ENCODE measurements at regions not wholly inside any gene's neighbourhood (a gene's known extent, or its start where the extent isn't known, plus 50 kb on each side); places are given as distances from the start of the nearest gene placed in this dataset.

- H3K9me3 ChIP-seq (replicated peaks; ENCODE audit: control insufficient read depth, insufficient read depth, low read depth, low read length) = no peaks in the 10 kb centered on the region
- CTCF ChIA-PET (ENCODE audit: low intra/inter-chr PET ratio) = no interaction called here
- H2AFZ ChIP-seq (ENCODE audit: low read depth, low read length) = no peak overlapping the region
- peaks cover 10 to 88% of the 10 kb centered on the region in 2 experiments; a peak in 3 of 5 replicates for H3K27me3 ChIP-seq (ENCODE audit: control insufficient read depth in 2 of 2, insufficient read depth in 2 of 2, low read length in 2 of 2)
- no TSS peak for BruUV-seq (replicated peaks)
- no peak overlapping the region for H3K9ac ChIP-seq (ENCODE audit: insufficient read depth in 1 of 2, low read depth in 2 of 2, low read length in 2 of 2)
- no peaks in the 10 kb centered on the region for H3K9me1 ChIP-seq (ENCODE audit: control insufficient read depth, insufficient read depth, low read length)
- no peak for ATAC-seq
- H3K27ac ChIP-seq (ENCODE audit: extremely low read depth, low read depth, low read length) = no peak overlapping the region
- H3K36me3 ChIP-seq (ENCODE audit: control insufficient read depth, insufficient read depth, low read length) = no peaks in the 10 kb centered on the region
- intact Hi-C loops (cut with micrococcal nuclease) = no loop called here
- peaks cover 0 to 2% of the 10 kb centered on the region in 2 experiments; a peak in 2 of 5 replicates for H3K4me1 ChIP-seq (replicated peaks in 1 of 2; ENCODE audit: control insufficient read depth in 2 of 2, insufficient read depth in 2 of 2, low read length in 2 of 2)
- H3K4me2 ChIP-seq (ENCODE audit: insufficient read depth, low read length) = no peak overlapping the region
- WGBS (ENCODE audit: insufficient coverage, low coverage, missing lambda C conversion rate) = 0% methylated on average over 6 of the region's 10 CpGs
- DNase-seq (ENCODE audit: extremely low read depth in 1 of 4, low spot score in 3 of 4) = no peak
- POLR2A ChIA-PET = no interaction called here
- peaks cover 14% of the 10 kb centered on the region; the same call in 1 of the 2 replicates for H4K20me1 ChIP-seq (replicated peaks; ENCODE audit: control insufficient read depth, insufficient read depth, low read length)
- no peak for FAIRE-seq
- TF ChIP-seq YY1 (IDR thresholded peaks at IDR 0.05; ENCODE audit: borderline replicate concordance in 1 of 3, control insufficient read depth in 1 of 3, extremely low read depth in 1 of 3, insufficient read depth in 3 of 3, insufficient read length in 1 of 3, insufficient replicate concordance in 2 of 3, low read depth in 1 of 3, low read length in 2 of 3) = no peak
- TF ChIP-seq GATAD2B (IDR thresholded peaks at IDR 0.05; ENCODE audit: borderline replicate concordance) = no peak
- no peak for TF ChIP-seq RBM14 (IDR thresholded peaks at IDR 0.05; ENCODE audit: borderline replicate concordance, insufficient read depth, low read depth, low read length)
- TF ChIP-seq MTF1 (CRISPR knock-in tag; IDR thresholded peaks at IDR 0.05; ENCODE audit: borderline replicate concordance) = no peak
- TF ChIP-seq ZBTB7A (IDR thresholded peaks at IDR 0.05; ENCODE audit: borderline replicate concordance, control insufficient read depth, low read depth, low read length) = no peak
- H3K79me2 ChIP-seq (ENCODE audit: control insufficient read depth, insufficient read depth, low read length) = no peaks in the 10 kb centered on the region
- H3K4me3 ChIP-seq = no peak overlapping the region
- in situ Hi-C loops (cut with MboI) = no loop called here
Observed at GRCh38 chr9:135373820-135374219, 105.8 kb upstream of the PPP1R26 start.

All from K562 (cell line).